ENCODE measurements at regions not wholly inside any gene's neighbourhood (a gene's known extent, or its start where the extent isn't known, plus 50 kb on each side); places are given as distances from the start of the nearest gene placed in this dataset.

DNA sequence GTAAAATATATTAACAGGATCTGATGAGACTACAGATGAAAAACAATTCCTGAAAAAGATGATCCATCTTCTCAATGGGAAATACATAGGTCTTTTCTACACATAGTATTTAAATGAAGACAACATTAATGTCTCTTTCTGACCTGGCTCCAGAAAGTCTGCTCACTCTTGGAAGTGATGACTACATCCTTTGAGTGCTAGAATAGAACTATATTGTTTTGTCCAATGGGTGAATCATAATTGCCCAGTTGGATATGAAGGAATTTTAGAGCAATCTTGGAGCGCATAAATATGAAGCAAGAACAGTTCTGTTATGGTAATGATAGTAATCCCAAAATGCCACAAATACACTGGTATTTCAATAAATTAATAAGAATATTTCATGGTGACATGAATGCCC is 322.1 kb downstream of the DEPDC1B start:
- DNase-seq (ENCODE audit: low read depth, low spot score), result no peak

DNA sequence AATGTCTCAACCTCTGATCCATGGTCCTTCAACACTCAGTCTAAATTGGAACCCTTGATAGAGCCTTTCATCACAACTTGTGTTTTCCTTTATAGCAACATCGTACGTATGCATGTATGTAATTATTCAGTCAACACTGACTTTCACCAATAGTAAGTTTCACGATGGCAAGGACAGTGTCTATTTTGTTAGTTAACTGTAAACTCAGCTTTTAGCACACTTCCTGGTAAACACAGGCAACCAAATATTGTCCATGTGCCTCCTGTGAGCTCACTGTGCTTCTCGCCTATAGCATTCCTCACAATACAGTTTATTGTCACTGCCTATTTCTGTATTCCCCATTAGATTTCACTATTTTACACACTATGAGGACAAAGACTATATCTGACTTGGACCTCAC is 323.1 kb downstream of the DEPDC1B start:
- no peak for DNase-seq (ENCODE audit: low read depth, low spot score)

DNA sequence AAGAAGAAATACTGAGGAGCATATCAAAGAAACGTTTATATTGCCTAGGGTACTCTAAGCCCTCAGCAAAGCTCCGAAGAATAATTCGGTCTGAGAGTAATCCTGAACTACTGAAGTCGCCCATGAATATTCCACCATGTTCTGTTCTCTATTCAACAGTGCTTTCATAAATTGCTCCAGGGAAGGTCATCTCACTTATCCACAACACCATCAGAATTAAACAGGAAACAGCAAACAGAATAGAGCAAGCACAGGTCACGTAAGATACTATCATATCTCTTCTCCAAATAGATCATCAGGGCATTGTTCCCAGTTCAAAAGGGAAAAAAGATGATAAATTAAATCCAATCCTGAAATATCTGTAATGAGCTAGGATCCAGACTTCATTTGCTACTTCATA is 325.6 kb downstream of the DEPDC1B start:
- no peak for DNase-seq (ENCODE audit: low read depth, low spot score)

DNA sequence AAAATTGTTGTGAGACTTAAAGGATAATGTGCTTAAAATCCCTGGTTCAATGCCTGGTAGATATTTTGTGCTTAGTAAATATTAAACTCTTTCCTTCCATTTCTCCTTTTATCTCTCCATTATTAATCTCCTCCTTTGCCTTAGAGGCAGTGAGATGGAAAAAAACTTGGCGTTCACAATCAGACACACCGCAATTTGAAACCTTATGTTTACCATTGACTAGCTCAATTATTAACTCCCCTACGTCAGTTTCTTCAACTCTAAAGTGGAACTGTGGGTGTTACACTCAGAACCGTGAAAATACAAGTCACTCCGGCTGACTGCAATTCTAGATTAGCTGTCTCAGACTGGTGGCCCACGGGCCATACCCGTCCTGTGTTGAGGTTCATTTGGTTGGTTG is 327.2 kb downstream of the DEPDC1B start:
- no peak for DNase-seq (ENCODE audit: low read depth, low spot score)

DNA sequence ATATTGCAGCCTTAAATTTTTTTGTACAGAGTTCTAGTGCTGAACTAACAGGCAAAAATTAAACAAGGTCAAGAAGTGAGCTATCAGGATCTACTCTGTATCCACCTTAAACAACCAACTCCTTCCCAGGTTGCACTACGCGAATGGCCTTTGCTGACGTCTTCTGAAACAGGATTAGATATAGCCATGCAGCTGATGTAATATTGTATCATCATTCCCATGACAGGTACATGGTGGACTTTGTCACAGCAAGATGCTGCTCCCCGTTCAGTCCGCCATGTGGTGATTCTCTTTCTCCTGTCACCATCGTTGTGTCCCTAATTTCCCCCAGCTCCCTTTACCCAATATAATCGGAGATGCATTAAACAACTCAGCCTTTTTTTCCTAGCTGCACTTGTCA is 328.9 kb downstream of the DEPDC1B start:
- DNase-seq (ENCODE audit: low read depth, low spot score), result no peak

DNA sequence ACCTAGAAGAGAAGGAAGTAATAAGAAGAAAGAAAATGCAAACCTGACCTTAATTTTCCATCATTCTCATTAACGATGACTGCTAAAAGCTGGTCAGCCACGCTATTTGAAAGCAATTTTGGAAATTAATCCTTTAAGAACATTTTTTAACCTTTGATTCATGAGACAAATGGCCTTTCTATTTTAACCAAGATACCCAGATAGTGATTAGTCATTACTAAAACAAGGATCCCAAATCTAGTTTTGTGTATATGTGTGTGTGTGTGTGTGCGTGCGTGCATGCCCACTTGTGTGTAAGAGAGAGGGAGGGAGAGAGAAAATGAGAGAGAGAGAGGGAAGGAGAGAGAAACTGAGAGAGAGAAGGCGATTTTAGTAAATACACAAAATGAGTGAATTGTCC is 329.5 kb downstream of the DEPDC1B start:
- DNase-seq (ENCODE audit: low read depth, low spot score), result no peak

DNA sequence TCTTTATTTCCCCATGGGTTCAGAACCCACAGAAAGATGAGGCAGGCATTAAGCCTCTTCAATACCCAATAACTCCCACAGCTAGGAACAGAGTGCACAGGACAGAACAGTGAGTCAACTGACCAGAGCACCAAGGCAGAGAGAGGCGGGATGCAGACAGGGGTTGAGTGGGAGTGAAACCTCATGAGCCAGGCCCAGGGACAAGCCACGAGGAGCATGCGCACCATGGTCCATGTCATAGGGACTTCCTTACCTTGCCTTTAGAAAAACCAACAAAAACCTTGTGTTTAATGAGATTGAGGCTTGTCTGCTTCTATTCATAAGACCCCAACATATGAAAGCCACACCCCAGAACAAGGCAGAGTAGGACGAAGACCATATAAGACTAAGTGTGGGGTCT is 330.6 kb downstream of the DEPDC1B start:
- no peak for DNase-seq (ENCODE audit: low read depth, low spot score)

DNA sequence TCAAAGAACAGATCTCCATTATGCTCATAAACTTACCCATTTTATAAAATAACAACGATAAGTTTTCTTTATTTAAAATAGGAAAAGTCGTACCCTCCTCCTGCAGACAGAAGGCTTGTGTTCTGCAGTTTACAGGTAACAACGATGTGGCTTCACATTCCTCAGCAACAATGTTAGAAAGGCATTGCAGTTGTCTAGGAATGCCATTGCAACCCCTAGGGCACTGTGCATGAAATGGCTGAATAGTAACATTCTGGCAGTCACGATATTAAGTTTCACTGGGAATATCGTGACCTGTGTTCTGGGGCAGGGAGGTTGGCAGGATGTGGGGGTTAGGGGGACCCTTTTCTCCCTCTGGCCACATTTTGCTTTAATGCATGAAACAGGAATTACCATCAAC is 331.9 kb downstream of the DEPDC1B start:
- DNase-seq (ENCODE audit: low read depth, low spot score), result no peak

DNA sequence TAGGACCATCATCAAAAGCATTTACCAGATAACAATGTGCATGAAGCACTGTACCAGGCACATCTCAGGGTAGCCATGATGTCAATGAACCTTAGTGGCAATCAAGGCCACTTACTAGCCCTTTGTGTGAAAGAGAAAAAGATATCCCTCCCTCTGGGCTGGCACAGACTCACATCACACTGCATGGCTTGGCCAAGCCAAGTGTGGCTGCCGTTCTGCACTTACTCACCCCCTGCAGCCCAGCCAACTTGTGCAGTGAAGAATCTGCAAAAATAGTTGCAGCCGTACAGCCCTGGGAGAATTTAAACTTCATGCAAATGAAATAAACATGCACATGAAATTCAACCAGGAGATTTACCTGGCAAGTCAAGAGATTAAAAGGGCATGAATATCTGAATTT is 333.5 kb downstream of the DEPDC1B start:
- no peak for DNase-seq (ENCODE audit: low read depth, low spot score)

DNA sequence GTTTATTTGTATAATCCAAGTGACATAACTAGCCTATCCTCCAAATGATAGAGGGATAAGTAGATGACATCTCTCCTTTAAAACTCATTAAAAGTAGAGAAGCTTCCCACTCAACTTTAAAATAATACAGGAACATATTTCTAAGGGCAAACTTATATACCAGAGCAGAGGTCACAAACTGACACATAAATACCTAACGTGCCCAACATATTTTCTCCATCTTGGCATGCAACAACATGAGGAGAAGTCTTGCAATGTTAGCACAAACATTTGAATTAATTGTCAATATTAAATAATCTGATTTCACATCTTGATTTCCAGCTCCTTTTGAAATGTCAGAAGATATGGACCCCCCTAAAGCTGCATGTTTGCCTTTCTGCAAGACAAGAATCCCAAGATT is 335.0 kb downstream of the DEPDC1B start:
- no peak for DNase-seq (ENCODE audit: low read depth, low spot score)

DNA sequence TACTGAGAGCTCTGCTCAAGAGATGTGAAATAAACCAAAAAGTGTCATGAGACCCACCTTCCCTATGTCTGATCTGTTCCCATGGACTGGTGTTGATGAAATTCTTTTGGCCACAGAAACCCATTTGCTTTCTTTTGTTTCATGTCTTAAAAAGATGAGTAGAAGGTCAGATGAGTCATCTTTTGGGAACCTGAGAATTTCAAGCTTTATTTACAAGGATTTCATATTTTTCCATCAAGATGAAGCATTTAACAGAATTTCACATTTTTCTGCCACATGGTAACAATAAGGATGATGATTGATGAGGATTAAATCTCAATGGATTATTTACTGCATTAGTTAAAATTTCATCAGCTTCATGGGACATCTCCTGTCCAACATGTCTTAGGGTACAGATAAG is 337.8 kb downstream of the DEPDC1B start:
- DNase-seq (ENCODE audit: low read depth, low spot score), result no peak

DNA sequence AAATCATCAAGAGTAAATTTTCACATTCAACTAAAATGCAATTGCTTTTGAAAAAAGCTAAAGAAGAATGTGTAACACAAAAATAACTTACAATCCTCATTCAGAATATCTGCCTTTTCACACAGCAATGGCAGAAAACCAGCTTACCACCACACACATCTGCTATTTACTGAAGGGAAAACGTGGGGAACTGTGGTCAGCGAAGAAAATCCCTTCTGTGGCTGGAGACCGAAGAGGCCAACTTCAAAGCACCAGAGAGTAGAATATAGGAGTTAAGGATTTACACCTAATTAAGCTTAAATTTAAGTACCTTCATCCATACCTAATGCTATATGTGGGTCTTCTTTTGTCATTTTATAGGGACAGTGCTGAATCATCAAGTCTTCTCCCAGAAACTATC is 339.6 kb downstream of the DEPDC1B start:
- DNase-seq (ENCODE audit: low read depth, low spot score), result no peak

DNA sequence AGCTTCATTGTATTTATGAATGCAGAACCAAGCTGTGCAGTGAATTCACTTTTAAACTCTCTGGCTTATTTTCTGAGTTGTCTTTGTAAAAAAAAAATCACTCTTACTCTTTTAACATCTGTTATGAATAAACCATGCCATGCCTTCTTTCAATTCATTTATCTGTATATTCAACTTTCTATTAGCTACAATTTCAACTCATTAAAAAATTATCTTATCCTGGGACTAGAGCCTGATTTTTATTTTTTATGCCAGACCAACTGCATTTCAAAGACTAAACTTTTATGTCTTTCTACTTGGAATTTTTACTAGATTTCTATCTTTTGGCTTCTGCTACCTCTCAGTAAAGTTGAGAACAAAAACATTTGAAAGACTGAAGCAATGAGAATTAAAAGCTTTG is 342.7 kb downstream of the DEPDC1B start:
- DNase-seq (ENCODE audit: low read depth, low spot score), result no peak

DNA sequence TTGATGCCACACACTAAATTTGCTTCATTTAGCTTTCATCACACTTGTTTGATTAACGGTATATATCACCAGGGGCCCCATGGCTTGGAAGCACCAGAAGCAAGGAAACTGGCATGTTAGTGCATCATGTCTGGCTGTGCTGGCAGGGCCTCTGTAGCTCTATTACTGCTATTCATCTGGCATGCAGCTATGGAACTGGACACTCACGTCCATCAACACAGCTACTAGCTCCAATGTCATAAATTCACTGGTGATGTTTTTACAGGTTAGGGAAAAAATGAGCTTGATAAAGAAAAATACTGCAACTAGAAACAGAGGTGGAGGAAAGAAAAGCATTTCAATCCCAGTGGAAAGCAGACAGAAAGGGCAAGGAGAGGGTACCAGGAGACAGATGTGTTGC is 343.2 kb downstream of the DEPDC1B start:
- DNase-seq (ENCODE audit: low read depth, low spot score), result no peak

DNA sequence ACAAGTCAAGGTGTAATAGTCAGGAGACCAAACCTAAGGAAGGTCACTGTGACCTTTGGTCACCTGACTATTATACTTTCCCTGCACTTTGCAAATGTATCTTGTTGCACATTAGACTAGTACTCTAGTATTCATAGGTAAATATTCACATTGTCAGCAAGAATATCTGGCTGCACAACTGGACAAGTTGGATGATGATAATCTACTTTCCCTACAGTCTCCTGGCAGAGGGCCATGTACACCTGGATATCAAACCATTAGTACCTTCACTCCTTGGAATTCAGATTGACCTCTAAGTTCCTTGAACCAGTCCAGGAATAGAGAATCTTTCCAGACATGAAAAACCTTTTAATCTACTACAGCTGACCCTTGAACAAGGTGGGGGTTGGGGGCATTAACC is 344.8 kb downstream of the DEPDC1B start:
- no peak for DNase-seq (ENCODE audit: low read depth, low spot score)

DNA sequence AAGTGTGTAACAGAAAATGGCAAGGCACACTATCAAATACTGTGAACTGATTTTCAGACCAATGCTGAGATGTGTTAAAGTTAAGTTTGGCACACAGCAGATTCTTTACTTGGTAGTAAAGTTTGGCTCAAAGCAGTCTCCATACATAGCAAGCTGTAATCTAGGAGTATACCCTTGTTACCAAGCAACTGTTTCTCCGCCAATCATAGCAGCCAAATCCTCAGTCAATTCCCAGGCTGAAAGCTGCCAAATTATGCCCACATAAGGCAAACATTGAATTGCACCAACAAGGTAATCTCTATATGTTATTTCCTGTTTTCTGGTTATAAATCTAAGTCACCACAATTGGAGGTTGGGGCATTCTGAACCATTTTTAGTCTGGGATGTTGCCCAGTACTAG is 345.7 kb downstream of the DEPDC1B start:
- DNase-seq (ENCODE audit: low read depth, low spot score), result no peak

DNA sequence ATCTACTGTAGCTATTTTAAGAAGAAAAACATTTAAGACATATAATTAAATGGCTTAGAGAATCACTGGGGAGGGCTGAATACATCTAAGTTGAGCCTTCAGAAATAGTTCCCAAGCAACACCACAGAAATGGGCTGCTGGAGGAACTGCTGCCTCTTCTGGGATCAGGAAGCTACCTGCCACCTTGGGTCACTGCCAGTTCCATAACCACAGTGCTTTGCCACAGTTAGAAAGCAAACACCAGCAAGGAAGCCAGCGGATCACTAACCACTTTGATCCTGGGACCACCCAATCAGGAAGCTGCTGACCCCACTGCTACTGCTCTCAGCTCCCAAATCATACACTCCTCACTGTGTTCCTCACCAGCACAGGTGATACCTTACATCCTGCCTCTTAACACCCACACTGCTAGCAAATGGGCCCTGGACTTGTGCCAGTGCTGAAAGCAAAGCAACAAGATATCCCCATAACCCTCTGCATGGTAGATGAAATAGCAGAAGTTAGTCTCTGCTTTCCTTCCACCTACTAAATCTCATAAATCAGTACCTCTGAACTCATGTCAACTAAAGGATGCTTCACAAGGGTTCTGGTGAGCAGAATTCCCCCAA is 346.9 kb downstream of the DEPDC1B start:
- DNase-seq (ENCODE audit: low read depth, low spot score), result no peak

DNA sequence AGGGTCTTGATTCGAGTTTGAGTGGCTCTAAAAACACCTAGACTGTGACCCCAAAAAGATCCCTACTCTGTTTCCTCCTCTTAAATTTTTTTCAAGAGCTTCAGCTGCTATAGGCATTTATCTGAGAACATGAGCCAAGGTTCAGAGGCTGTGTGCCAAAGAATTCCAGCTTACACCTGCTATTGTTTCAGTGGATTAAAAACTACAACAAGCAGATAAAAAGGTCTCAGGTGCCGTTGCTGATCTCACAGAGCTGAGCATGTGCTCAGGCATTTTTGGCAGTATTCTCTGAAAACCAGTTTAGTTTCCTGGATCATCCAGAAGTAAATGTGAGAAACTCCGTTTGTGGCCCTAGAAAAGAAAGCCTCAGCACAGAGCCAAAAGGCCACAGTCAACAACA is 349.2 kb downstream of the DEPDC1B start:
- no peak for DNase-seq (ENCODE audit: low read depth, low spot score)

DNA sequence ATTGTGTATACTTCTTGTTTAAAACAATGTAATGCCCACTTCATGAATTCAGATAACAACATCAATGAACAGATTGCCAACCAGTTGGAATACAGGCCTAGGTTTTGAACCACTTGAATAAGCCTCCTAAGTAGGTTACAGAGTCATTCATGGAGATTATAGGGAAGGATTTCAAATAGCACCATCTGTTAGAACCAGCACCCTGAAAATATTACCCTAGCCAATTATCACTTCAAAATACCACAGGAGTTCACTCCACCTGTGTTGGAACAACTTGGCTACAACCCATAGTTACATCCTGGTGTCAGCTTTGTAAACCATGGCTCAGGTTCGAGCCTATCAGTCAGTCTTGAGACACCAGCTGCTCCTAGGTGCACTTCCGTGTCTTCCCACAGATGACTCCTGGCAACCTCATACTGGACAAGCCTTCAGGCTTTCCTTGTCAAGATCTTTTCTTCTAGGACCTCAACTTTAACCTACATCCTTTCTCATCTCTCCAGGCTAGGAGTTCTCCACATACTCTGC is 350.0 kb downstream of the DEPDC1B start:
- no peak for DNase-seq (ENCODE audit: low read depth, low spot score)

DNA sequence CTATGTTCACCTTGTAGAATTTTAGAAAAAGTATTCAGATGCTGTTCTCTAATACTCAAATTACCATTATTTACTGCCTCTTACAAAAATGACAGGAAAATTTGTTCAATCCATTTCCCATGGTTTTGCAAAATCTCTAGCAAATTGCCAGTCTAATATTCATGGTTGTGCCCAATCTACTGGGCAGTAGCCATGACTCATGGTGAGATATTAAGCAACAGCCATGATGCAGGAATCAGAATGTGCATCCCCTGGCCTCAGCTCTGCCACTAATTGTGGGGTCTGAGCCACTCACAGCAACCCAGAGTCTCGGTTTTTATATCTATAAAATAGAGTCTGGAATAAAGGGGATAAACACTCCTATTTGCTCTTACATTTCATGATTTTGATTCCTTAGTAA is 353.6 kb downstream of the DEPDC1B start:
- DNase-seq (ENCODE audit: low read depth, low spot score), result no peak

DNA sequence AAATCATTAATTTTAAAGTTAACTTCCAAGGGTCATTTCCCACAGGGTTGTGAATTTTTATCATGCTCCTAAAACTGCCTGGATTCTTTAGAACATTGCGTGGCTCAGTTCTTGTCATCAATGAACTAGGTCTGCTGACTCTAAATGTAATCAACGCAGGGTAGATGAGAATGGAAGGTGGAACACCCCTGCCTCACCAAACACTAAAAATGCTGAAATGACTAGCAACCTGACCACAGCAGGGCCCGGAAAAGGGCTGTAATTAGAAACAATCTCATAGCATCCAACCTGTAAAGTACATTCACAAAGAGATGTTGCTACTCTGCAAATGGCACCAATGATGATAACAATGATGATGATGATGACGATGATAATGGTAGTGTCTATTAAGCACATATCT is 356.9 kb downstream of the DEPDC1B start:
- no peak for DNase-seq (ENCODE audit: low read depth, low spot score)

DNA sequence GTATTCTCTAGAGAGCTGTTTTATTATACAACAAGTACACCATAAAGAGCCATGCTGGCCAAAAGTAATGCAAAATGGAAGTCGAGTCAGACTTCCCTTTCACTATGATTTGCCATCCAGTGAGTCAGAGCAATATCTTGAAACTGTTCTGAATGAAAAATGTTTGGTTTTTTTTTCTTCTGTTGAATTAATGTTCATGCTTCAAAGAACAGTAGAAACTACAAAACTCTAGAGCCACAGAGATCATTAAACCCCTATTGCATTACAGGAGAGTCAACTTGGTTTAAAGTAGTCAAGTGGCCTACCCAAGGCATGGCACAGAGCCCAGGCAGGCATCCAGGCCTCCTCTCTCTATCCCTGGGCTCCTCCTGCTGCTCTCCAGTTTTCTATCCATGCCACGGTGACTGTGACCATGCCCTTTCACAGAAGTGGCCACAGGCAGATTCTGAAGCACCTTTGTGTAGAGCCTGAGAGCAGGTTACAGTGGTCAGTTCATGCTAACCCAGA is 358.9 kb downstream of the DEPDC1B start:
- DNase-seq (ENCODE audit: low read depth, low spot score), result no peak

DNA sequence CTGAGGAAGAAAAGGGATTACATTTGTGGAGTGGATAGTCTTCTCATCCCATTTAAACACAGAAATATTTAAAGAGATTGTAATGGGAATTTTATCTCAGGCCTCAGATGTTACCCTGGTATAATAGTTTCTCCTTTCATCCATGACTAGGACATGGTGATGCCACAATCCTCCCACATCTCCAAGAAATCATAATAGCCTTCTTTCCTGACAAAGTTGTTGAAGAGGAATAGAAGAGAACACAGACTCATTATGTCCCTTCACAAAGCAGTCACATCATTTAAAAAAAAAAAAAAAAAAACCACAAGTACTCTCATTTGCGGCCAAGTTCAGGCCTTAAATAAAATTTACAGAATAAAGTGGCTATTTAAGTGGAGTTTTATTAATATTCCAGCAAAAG is 359.6 kb downstream of the DEPDC1B start:
- DNase-seq (ENCODE audit: low read depth, low spot score), result no peak

DNA sequence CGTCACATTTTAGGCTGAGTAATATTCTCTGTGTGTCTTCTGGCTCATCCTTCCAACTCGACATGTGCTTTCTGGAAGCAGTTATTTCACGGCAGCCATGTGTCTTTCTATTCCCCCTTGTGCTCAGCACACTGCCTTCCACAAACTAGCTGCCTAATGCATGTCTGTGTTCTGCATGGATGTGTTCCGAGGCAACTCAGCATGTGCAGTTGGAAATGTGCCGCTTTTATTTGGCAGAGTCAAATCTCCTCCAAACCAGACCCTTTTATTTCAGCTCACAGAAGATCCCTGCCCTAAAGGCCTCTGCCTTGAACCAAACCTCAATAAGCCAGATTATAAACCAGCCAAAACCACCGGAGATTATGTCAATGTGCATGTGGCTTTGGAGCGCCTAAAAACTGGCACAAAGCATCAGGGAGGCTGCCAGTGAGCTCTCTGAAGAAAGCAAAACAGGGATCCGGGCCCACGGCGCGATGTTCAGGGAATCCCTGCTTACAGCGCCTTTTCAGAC is 360.2 kb downstream of the DEPDC1B start:
- DNase-seq (ENCODE audit: low read depth, low spot score), result no peak
